Vagina (tissue), 2 donors: ENCODE measurements at regions not wholly inside any gene's neighbourhood (a gene's known extent, or its start where the extent isn't known, plus 50 kb on each side); places are given as distances from the start of the nearest gene placed in this dataset.

Source experiments
- CTCF ChIP-seq, 3 experiments: fragments of 450-650 bp in 2 of 3; fragments of 200-600 bp in 1 of 3; sonication (generic) in 1 of 3; IDR thresholded peaks; one replicate each; pipeline ENCODE4 v1.5.1; 2017 to 2019; ENCODE audit warnings: antibody characterized with exemption in 3 of 3, mild to moderate bottlenecking in 2 of 3, moderate library complexity in 2 of 3
- POLR2A ChIP-seq, 2 donors: fragments of 450-650 bp; IDR thresholded peaks; one replicate each; pipeline ENCODE4 v1.6.1; 2017; ENCODE audit warnings: antibody characterized with exemption in 2 of 2, mild to moderate bottlenecking in 2 of 2, moderate library complexity in 2 of 2
- POLR2AphosphoS5 ChIP-seq, 2 donors: sonication (generic); formaldehyde crosslinking; IDR thresholded peaks; one replicate each; pipeline ENCODE4 v1.9.0; 2017; ENCODE audit warnings: antibody characterized with exemption in 2 of 2, mild to moderate bottlenecking in 2 of 2, low read depth in 1 of 2; ENCODE audit not compliant: insufficient read depth in 1 of 2

- TF ChIP-seq POLR2A (IDR thresholded peaks at IDR 0.05), result no peak
- TF ChIP-seq CTCF (IDR thresholded peaks at IDR 0.05), result no peak
- TF ChIP-seq POLR2AphosphoS5 (IDR thresholded peaks at IDR 0.05; ENCODE audit: insufficient read depth in 1 of 2, low read depth in 1 of 2), result no peak
Measured at GRCh38 chr5:104061707-104062106, 499.1 kb upstream of the NUDT12 start.
